H1 (cell line): ENCODE measurements at regions not wholly inside any gene's neighbourhood (a gene's known extent, or its start where the extent isn't known, plus 50 kb on each side); places are given as distances from the start of the nearest gene placed in this dataset.

Experiments
- EZH2 ChIP-seq: fragments of 200-600 bp; sonication (generic); IDR thresholded peaks from 2 replicates; pipeline ENCODE4 v1.7.1; 2012; ENCODE audit warnings: low read depth, mild to moderate bottlenecking, moderate library complexity, low read length, inconsistent platforms; ENCODE audit not compliant: severe bottlenecking
- POLR2A ChIP-seq, 2 experiments: IDR thresholded peaks; 1 replicate in 1 of 2; 2 replicates in 1 of 2; pipeline ENCODE4 v1.6.1; 2011; ENCODE audit warnings: low read depth in 2 of 2, low read length in 2 of 2, mild to moderate bottlenecking in 2 of 2; ENCODE audit errors: control extremely low read depth in 1 of 2
- ZNF274 ChIP-seq: IDR thresholded peaks from 2 replicates; pipeline ENCODE4 v1.7.0; 2012; ENCODE audit warnings: low read length, borderline replicate concordance; ENCODE audit errors: extremely low read depth

GRCh38 chr6:1554476-1555310 lies 55.0 kb upstream of the FOXC1 start:
- no peak for TF ChIP-seq ZNF274
- no peak for TF ChIP-seq EZH2
- no peak for TF ChIP-seq POLR2A (IDR thresholded peaks at IDR 0.05; ENCODE audit: control extremely low read depth in 1 of 2, low read depth in 2 of 2, low read length in 2 of 2)
